HL-60/S4 (cell line): ENCODE measurements at regions not wholly inside any gene's neighbourhood (a gene's known extent, or its start where the extent isn't known, plus 50 kb on each side); places are given as distances from the start of the nearest gene placed in this dataset.
"Not testable (repeated sequence)": the region's sequence is repeated elsewhere in the genome, so short reads cannot be mapped to it uniquely, and the experiment has no call there.

ENCODE experiments used
- in situ Hi-C: fragments of 300-500 bp; cut with MboI; formaldehyde crosslinking; loops from 2 replicates; pipeline ENCODE4 v1.14.3; 2022; ENCODE audit warnings: low sequenced_read_pairs

DNA sequence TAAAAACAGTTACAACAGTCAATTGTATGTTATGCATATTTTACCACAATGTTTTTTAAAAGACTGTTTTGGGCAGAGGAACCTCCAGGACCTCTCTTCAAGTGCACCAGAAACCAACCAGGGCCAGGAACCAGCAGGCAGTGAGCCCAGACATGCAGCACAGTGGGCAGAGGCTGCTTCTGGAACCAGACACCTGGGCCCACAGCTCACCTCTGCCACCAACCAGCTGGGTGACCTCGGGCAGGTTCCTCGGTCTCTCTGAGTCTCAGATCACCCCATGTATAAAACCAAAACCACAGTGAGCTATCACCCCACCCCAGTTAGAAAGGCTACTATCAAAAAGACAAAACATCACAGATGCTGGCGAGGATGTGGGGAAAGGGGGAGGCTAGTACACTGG is 161.0 kb downstream of the C16orf95 start:
- in situ Hi-C loops = no loop called here

- in situ Hi-C loops = no loop called here
Observed at GRCh38 chr16:87160234-87160636, 157.0 kb downstream of the C16orf95 start.

DNA sequence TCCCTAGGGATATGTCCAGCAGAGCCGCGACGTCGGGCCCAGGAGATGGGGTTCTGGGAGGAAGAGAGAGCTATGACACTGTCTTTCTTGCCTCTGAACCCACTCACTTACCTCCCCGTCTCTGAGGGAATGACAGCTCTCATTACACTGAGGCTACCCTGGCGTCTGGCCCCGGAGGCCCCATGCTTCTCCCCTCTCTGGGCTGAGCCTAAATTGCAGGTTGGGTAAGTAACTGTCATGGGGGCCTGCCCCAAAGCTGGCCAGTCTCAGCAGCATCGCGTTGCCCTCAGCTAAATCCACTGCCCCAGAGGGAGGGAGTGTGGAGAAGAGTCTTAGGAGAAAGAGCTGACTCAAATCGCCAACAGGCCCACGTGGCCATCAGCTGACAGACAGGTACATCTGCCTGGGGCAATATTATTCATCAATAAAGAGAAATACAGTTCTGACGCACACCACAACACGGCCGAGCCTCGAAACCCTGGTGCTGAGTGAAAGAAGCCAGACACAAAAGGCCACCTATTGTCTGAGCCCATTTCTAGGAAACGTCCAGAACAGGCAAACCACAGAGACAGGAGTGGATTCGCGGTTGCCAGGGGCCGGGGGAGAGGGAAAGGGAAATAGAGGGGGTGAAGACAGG is 156.4 kb downstream of the C16orf95 start:
- in situ Hi-C loops = no loop called here

DNA sequence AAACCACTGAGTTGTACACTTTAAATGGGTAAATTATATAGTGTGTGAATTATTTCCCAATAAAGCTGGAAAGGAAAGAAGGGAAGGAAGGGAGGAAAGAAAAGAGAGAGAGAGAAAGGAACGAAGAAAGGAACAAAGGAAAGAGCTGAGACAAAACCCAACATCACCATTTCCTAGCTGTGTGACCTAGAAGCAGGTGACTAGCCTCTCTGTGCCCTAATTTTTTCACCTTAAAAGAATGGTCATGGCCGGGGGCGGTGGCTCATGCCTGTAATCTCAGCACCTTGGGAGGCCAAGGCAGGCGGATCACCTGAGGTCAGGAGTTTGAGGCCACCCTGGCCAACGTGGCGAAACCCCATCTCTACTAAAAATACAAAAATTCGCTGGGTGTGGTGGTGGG is 155.8 kb downstream of the C16orf95 start:
- in situ Hi-C loops = not testable (repeated sequence)

DNA sequence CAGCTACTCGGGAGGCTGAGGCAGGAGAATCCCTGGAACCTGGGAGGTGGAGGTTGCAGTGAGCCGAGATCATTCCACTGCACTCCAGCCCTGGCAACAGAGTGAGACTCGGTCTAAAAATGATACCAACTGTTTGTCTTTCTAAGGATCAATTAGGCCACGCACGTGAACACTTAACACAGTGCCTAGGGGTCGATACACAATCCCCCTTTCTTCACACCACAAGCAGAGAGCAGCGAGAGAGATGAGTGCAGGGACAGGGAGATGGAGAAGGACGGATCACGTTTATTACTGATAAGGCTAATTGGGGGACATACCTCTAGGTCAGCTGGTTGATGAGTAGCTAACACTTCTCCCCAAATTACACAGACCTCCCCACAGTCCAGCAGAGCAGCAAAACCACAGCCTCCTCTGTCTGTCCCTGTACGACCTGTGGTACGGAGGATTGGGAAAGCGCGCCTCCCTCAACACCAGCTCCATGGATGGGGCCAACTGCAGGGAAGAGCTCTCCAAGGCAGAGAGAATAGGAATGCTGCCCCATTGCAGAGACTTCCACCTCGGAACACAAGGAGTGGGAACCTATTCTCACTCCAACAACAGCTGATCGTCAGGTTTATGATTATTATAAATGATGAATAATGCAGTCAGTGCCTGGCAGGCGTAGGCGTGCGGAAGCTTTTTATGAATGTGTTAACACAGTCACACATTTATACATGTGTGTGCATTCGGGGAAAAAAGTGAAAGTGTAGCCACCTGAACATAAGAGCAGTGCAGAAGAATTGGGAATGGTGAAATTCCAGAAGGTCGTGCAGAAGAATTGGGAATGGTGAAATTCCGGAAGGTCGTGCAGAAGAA is 155.1 kb downstream of the C16orf95 start:
- in situ Hi-C loops = no loop called here

DNA sequence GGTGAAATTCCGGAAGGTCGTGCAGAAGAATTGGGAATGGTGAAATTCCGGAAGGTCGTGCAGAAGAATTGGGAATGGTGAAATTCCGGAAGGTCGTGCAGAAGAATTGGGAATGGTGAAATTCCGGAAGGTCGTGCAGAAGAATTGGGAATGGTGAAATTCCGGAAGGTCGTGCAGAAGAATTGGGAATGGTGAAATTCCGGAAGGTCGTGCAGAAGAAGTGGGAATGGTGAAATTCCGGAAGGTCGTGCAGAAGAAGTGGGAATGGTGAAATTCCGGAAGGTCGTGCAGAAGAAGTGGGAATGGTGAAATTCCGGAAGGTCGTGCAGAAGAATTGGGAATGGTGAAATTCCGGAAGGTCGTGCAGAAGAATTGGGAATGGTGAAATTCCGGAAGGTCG is 154.4 kb downstream of the C16orf95 start:
- in situ Hi-C loops = not testable (repeated sequence)

DNA sequence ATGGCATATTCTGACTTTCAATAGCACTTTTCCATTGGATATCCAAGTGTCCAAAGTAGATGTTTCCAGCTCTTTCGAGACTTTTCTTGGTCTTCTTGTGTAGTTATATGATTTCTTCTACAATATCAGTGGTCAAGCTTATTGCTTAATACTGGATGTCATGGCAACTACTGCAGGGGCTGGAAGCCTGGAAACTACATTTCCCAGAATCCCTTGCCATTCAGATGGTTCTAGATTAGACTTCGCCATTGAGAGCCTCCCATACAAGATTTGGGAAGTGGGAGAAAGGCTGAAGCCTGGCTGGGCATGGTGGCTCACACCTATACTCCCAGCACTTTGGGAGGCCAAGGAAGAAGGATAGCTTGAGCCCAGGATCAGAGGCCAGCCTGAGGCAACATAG is 153.6 kb downstream of the C16orf95 start:
- in situ Hi-C loops = no loop called here

- in situ Hi-C loops = no loop called here
Observed at GRCh38 chr16:87165151-87165550, 152.0 kb downstream of the C16orf95 start.

DNA sequence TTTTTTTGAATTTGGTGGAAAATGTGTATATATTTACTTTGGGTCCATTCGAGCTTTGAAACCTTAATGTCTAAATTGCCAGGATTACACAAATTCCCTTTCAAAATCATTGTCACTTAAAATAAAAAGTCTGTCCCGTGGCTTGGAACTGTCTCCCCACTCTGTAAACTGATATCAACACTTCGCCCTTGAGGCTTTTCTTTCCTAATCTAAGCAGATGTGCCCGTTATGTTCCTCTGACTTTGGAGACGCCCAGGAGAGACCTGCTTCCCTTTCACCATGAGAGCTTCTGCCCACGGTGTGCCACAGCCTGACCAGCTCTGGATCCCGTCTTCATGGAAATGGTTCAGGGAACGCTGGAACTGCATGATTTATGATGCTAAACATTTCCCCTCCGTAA is 151.3 kb downstream of the C16orf95 start:
- in situ Hi-C loops = no loop called here

DNA sequence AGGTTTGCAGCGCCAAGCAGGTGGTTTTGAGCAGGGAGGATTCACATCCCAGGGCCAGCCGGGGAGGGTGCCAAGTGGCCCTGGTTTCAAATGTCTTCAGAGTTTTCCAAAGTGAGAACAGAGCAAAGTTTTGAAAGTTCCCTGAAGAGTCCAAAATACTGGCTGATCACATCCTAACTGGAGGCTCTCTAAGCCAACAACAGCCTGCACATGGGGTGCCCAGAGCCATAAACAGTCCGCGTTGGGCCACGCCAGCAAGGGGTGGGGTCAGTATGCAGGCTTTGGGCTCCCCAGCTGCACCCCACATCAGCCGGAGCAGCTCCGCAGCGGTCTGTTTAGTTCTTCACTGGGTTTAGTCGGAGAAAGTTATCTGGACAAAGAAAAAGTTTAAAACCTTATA is 150.9 kb downstream of the C16orf95 start:
- in situ Hi-C loops = no loop called here

DNA sequence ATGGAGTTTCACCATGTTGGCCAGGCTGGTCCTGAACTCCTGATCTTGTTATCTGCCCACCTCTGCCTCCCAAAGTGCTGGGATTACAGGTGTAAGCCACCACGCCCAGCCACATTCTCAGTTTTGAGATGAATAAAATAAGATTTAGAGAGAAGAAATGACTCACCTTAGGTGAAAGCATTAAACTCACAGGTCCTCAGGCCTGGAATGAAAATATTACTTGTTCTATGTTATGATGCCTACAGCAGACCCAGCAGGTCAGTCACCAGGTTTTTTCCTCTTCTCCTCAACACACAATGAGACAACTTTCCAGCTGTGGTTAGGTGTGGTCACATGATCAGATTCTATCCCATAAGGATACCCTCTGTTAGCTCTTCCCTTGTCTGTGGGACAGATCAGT is 150.3 kb downstream of the C16orf95 start:
- in situ Hi-C loops = no loop called here

DNA sequence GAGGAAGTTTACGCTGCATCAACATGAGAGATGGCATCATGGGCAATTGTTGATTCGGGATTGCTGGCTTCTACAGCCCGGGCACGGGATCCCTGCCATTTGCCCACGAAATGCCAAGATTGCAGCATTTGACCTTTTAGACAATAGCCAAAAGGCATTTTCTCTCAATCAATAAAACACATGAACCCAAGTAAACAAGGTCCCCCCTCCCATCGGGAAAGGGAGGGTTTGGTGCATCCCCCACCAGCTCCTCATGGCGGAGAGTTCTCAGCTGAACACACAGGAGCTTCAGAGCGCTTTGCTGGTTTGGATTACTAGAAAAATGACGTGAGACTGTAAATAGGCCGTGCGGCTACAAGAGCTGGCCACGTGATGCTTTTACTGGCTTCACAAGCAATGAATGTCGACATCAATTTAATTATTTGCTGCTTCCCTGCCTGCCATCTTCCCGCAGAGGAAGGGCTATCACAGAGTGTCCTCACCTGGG is 147.6 kb downstream of the C16orf95 start:
- in situ Hi-C loops = no loop called here

DNA sequence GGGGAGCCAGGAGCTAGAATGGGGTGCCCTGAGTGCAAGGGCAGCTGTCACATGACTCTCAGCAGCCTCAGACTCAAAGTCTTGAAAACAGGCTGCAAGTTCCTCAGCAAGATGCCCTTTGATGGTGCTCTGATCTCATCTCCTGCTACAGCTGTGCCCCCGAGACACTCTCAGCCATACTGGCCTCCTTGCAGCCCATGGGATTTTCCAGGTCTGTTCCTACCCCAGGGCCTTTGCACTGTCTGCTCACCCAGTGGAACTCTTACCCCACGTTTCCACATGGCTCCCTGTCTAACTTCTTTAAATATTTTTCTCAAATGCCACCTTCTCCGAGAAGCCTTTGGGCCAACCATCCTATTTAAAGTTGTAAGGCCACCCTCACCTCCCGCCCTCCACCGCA is 146.9 kb downstream of the C16orf95 start:
- in situ Hi-C loops = no loop called here

- in situ Hi-C loops = no loop called here
Observed at GRCh38 chr16:87171723-87172122, 145.5 kb downstream of the C16orf95 start.

DNA sequence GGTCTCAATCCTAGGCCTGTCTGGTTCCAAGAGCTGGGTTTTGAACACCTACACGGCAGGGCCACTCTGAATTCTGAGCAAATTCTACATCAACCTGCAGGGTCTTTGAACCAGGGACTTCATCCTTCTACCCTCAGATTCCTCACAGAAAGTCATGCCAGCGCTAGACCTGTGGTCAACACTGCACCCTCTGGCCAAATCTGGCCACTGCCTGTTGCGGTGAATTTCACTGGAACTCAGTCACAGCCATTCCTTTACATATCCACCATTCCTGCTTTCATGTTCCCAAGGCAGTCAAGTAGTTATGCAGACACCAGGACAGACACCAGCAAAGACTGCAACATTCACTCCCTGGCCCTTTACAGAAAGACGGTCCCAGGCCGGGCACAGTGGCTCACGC is 144.6 kb downstream of the C16orf95 start:
- in situ Hi-C loops = no loop called here

DNA sequence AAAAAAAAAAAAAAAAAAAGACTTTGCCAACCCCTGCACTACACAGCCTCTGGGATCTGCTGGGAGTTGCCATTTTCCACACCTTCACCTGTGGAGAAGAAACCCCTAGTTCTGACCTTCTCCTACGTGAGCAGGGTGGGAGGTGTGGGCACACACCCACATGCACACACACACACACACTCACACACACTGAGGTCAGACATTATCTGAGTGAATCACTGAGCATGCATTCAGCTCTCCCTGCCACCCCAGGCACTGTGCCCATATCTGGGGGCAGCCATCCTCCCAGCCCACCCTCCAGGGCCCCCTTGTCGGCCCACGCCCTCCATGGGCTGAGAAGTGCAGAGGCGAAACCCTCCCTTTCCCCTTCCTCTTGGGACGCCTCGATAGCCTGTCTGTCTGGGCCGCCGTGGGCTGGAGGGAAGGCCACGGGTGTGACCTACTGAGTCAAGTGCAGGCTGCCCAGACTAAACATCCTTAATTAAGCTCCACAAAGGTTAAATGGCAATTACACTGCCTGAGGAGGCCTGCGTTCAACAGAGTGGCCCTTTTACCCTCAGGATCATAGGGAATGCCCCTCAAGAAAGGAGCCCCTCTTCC is 143.8 kb downstream of the C16orf95 start:
- in situ Hi-C loops = no loop called here

DNA sequence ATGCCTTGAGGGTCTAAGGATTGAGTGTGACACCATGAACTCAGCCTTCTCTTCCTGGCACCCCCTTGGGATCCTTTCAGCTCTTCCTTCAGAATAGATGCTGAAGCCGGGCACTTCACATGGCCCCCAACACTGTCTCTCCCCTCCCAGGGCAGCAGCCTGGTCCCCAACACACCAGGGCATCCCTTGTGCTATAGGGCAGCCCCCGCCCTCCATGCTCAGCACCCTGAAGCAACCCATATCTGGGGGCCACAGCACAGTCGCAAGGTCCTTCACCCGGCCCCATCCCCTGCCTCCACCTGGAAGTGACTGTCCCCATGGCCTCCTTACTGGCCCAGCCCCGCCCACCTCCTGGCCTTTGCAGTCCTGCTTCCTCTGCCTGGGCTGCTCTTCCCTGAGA is 143.1 kb downstream of the C16orf95 start:
- in situ Hi-C loops = no loop called here

DNA sequence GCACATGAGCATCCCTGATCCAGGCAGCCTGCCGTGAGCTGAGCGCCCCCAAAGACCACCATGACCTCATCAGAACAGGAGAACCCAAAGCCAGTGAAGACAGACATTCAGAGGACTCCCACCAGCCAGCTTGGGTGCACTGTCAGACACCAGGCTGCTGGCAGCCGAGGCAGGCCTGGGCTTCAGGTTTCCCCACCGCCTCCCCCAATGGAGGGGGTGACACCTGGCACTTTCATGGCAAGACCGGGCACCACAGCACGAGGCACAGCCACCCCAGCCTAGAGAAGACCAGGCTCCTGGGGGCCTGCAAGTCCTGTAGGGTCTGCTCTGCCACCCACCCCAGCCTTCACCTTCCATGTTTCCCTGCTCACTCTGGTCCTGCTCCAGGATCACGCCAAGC is 140.5 kb downstream of the C16orf95 start:
- in situ Hi-C loops = no loop called here

DNA sequence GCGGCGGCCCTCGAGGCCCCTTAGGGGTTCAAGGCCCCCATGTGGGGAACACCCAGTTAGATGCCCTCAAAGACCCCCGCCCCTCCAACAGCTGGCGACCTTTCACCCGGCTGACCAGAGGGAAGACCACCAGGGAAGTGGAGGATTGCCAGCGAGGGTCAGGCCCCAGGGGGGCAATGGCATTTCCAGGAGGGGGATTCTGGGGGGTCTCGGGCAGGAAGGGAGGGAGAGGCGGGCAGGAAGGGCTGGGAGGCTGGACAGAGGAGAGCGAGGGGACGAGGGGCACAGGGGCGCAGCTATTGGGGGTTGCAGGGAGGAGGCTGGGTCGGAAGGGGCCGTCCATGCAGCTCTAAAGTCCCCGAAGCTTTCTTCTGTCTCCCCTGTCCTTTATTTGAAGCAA is 139.5 kb downstream of the C16orf95 start:
- in situ Hi-C loops = no loop called here

GRCh38 chr16:87178177-87178863 is 138.9 kb downstream of the C16orf95 start:
- in situ Hi-C loops = no loop called here

DNA sequence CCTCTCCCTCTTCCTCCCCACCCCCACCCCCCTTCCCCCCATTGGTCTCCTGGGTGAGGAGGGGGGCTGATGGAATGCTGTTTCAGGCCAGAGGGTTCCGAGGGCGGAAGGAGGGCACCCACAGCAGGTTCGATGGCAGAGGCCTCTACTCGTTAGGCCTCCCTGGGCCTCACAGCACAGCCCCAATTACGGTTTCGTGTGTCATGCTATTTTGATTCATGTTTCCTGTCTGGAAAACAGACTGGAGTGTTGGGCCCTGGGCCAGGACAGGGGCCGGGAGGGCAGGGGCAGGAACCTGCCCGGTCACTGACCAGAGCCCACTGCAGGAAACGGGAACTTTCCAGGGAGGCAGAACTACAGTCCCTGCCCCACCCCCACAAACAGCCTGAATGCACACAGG is 138.2 kb downstream of the C16orf95 start:
- in situ Hi-C loops = no loop called here
